ENCODE measurements at regions not wholly inside any gene's neighbourhood (a gene's known extent, or its start where the extent isn't known, plus 50 kb on each side); places are given as distances from the start of the nearest gene placed in this dataset.

- WGBS: 74% methylated on average over 5 of the region's 5 CpGs
- Histone ChIP-seq H3K4me3 (ENCODE audit: low read depth in 1 of 3, low read length in 3 of 3) (no peak overlapping the region), H3K4me1 (ENCODE audit: control insufficient read depth in 4 of 4, insufficient read depth in 4 of 4, low read length in 3 of 4) (no peaks in the 10 kb centered on the region), H3K27ac (ENCODE audit: low read depth in 1 of 2, low read length in 2 of 2) (no peak overlapping the region), H3K9me3 (ENCODE audit: control insufficient read depth in 4 of 4, low read length in 3 of 4) (no peaks in the 10 kb centered on the region), H3K9ac (ENCODE audit: low read depth in 1 of 2, low read length in 2 of 2) (no peak overlapping the region), H3K27me3 (ENCODE audit: control insufficient read depth in 4 of 4, insufficient read depth in 4 of 4, low read length in 3 of 4) (no peaks in the 10 kb centered on the region), H3K36me3 (ENCODE audit: control insufficient read depth in 4 of 4, insufficient read depth in 3 of 4, low read depth in 1 of 4, low read length in 3 of 4) (no peaks in the 10 kb centered on the region)
- TF ChIP-seq HNF4A (conservative IDR thresholded peaks at IDR 0.05) (no peak), SP1 (IDR thresholded peaks at IDR 0.05) (no peak), EGR1 (IDR thresholded peaks at IDR 0.05; ENCODE audit: low read depth in 2 of 2) (no peak), GABPA (IDR thresholded peaks at IDR 0.05 in 1 of 2, conservative IDR thresholded peaks at IDR 0.05 in 1 of 2) (no peak), RAD21 (IDR thresholded peaks at IDR 0.05) (no peak), FOXA2 (IDR thresholded peaks at IDR 0.05) (no peak), FOXA1 (IDR thresholded peaks at IDR 0.05) (no peak), JUND (IDR thresholded peaks at IDR 0.05) (no peak), HNF4G (IDR thresholded peaks at IDR 0.05) (no peak), RXRA (IDR thresholded peaks at IDR 0.05) (no peak), TAF1 (conservative IDR thresholded peaks at IDR 0.05) (no peak), YY1 (IDR thresholded peaks at IDR 0.05) (no peak), NR2F2 (IDR thresholded peaks at IDR 0.05) (no peak), MAX (IDR thresholded peaks at IDR 0.05) (no peak)
- TF ChIP-seq, protein P1, sequence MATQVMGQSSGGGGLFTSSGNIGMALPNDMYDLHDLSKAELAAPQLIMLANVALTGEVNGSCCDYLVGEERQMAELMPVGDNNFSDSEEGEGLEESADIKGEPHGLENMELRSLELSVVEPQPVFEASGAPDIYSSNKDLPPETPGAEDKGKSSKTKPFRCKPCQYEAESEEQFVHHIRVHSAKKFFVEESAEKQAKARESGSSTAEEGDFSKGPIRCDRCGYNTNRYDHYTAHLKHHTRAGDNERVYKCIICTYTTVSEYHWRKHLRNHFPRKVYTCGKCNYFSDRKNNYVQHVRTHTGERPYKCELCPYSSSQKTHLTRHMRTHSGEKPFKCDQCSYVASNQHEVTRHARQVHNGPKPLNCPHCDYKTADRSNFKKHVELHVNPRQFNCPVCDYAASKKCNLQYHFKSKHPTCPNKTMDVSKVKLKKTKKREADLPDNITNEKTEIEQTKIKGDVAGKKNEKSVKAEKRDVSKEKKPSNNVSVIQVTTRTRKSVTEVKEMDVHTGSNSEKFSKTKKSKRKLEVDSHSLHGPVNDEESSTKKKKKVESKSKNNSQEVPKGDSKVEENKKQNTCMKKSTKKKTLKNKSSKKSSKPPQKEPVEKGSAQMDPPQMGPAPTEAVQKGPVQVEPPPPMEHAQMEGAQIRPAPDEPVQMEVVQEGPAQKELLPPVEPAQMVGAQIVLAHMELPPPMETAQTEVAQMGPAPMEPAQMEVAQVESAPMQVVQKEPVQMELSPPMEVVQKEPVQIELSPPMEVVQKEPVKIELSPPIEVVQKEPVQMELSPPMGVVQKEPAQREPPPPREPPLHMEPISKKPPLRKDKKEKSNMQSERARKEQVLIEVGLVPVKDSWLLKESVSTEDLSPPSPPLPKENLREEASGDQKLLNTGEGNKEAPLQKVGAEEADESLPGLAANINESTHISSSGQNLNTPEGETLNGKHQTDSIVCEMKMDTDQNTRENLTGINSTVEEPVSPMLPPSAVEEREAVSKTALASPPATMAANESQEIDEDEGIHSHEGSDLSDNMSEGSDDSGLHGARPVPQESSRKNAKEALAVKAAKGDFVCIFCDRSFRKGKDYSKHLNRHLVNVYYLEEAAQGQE (IDR thresholded peaks at IDR 0.05): no peak
- TF ChIP-seq, protein P2, sequence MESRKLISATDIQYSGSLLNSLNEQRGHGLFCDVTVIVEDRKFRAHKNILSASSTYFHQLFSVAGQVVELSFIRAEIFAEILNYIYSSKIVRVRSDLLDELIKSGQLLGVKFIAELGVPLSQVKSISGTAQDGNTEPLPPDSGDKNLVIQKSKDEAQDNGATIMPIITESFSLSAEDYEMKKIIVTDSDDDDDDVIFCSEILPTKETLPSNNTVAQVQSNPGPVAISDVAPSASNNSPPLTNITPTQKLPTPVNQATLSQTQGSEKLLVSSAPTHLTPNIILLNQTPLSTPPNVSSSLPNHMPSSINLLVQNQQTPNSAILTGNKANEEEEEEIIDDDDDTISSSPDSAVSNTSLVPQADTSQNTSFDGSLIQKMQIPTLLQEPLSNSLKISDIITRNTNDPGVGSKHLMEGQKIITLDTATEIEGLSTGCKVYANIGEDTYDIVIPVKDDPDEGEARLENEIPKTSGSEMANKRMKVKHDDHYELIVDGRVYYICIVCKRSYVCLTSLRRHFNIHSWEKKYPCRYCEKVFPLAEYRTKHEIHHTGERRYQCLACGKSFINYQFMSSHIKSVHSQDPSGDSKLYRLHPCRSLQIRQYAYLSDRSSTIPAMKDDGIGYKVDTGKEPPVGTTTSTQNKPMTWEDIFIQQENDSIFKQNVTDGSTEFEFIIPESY (IDR thresholded peaks at IDR 0.05): no peak
- TF ChIP-seq, protein P3, sequence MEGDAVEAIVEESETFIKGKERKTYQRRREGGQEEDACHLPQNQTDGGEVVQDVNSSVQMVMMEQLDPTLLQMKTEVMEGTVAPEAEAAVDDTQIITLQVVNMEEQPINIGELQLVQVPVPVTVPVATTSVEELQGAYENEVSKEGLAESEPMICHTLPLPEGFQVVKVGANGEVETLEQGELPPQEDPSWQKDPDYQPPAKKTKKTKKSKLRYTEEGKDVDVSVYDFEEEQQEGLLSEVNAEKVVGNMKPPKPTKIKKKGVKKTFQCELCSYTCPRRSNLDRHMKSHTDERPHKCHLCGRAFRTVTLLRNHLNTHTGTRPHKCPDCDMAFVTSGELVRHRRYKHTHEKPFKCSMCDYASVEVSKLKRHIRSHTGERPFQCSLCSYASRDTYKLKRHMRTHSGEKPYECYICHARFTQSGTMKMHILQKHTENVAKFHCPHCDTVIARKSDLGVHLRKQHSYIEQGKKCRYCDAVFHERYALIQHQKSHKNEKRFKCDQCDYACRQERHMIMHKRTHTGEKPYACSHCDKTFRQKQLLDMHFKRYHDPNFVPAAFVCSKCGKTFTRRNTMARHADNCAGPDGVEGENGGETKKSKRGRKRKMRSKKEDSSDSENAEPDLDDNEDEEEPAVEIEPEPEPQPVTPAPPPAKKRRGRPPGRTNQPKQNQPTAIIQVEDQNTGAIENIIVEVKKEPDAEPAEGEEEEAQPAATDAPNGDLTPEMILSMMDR (IDR thresholded peaks at IDR 0.05; ENCODE audit: low read depth, low read length, missing input control): no peak
- TF ChIP-seq, protein P4, sequence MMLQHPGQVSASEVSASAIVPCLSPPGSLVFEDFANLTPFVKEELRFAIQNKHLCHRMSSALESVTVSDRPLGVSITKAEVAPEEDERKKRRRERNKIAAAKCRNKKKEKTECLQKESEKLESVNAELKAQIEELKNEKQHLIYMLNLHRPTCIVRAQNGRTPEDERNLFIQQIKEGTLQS (IDR thresholded peaks at IDR 0.05): no peak
- DNase-seq (ENCODE audit: low spot score): no peak
Observed at GRCh38 chr3:181330821-181331563, 341.5 kb upstream of the DNAJC19 start.
